ENCODE measurements at regions not wholly inside any gene's neighbourhood (a gene's known extent, or its start where the extent isn't known, plus 50 kb on each side); places are given as distances from the start of the nearest gene placed in this dataset.

GRCh38 chr11:119894916-119895315, 165.9 kb upstream of the NECTIN1 start:
- ChIA-PET CTCF (no interaction called here), SMC1A (ENCODE audit: uncharacterized antibody, unreplicated experiment) (interaction anchor here (1.4 kb wide), 1 partner anchor 12 kb away, joined by 4 read pairs; no protein-coding TSS in a partner anchor), RAD21 (ENCODE audit: unreplicated experiment) (no interaction called here), POLR2A (no interaction called here)
- Histone ChIP-seq H3K9me3 (replicated peaks; ENCODE audit: control insufficient read depth, insufficient read depth, low read length) (no peaks in the 10 kb centered on the region), H3K9ac (ENCODE audit: control insufficient read depth, insufficient read depth, low read length) (no peak overlapping the region), H3K4me1 (ENCODE audit: control insufficient read depth, insufficient read depth, low read length) (peaks cover 6% of the 10 kb centered on the region; the same call in 1 of the 2 replicates), H3K79me2 (ENCODE audit: control insufficient read depth, insufficient read depth, low read length) (no peaks in the 10 kb centered on the region), H3K4me3 (no peak overlapping the region), H4K20me1 (ENCODE audit: control insufficient read depth, insufficient read depth) (no peaks in the 10 kb centered on the region), H2AFZ (ENCODE audit: control insufficient read depth, low read depth, low read length) (no peak overlapping the region), H3K4me2 (ENCODE audit: control insufficient read depth, insufficient read depth) (no peak overlapping the region), H3K27ac (ENCODE audit: control insufficient read depth, insufficient read depth) (no peak overlapping the region), H3K36me3 (ENCODE audit: control insufficient read depth in 2 of 2, insufficient read depth in 2 of 2, low read length in 1 of 2) (no peaks in the 10 kb centered on the region), H3K27me3 (replicated peaks in 1 of 2; ENCODE audit: control insufficient read depth in 2 of 2, insufficient read depth in 2 of 2, low read length in 1 of 2) (peaks cover 1 to 3% of the 10 kb centered on the region in 2 experiments; a peak in 3 of 4 replicates)
- no peak for DNase-seq (ENCODE audit: low read depth, low spot score)
- no TSS peak for BruUV-seq (replicated peaks)
- FAIRE-seq, result no peak
- ATAC-seq, result no peak
- in situ Hi-C loops (cut with MboI), result no loop called here
- no peak for TF ChIP-seq PBX3 (IDR thresholded peaks at IDR 0.05; ENCODE audit: insufficient replicate concordance, low read depth, low read length)
- WGBS (ENCODE audit: insufficient coverage, insufficient replicate concordance, low lambda C conversion rate, missing lambda C conversion rate), result 13% methylated on average over 4 of the region's 4 CpGs
- intact Hi-C loops (cut with micrococcal nuclease; ENCODE audit: unreplicated experiment), result no loop called here

- intact Hi-C loops (cut with micrococcal nuclease; ENCODE audit: unreplicated experiment) (no loop called here), in situ Hi-C loops (cut with MboI) (no loop called here)
- Histone ChIP-seq H3K4me2 (ENCODE audit: control insufficient read depth, insufficient read depth) (no peak overlapping the region), H3K36me3 (ENCODE audit: control insufficient read depth in 2 of 2, insufficient read depth in 2 of 2, low read length in 1 of 2) (no peaks in the 10 kb centered on the region), H4K20me1 (ENCODE audit: control insufficient read depth, insufficient read depth) (no peaks in the 10 kb centered on the region), H2AFZ (ENCODE audit: control insufficient read depth, low read depth, low read length) (no peak overlapping the region), H3K4me1 (ENCODE audit: control insufficient read depth, insufficient read depth, low read length) (peaks cover 6% of the 10 kb centered on the region; the same call in 1 of the 2 replicates), H3K9me3 (replicated peaks; ENCODE audit: control insufficient read depth, insufficient read depth, low read length) (no peaks in the 10 kb centered on the region), H3K27ac (ENCODE audit: control insufficient read depth, insufficient read depth) (no peak overlapping the region), H3K4me3 (no peak overlapping the region), H3K79me2 (ENCODE audit: control insufficient read depth, insufficient read depth, low read length) (no peaks in the 10 kb centered on the region), H3K27me3 (replicated peaks in 1 of 2; ENCODE audit: control insufficient read depth in 2 of 2, insufficient read depth in 2 of 2, low read length in 1 of 2) (peaks cover 1 to 3% of the 10 kb centered on the region in 2 experiments; a peak in 2 of 4 replicates), H3K9ac (ENCODE audit: control insufficient read depth, insufficient read depth, low read length) (no peak overlapping the region)
- FAIRE-seq (no peak), ATAC-seq (no peak), DNase-seq (ENCODE audit: low read depth, low spot score) (no peak)
- POLR2A ChIA-PET, result no interaction called here
- SMC1A ChIA-PET (ENCODE audit: uncharacterized antibody, unreplicated experiment), result no interaction called here
- CTCF ChIA-PET, result no interaction called here
- RAD21 ChIA-PET (ENCODE audit: unreplicated experiment), result no interaction called here
- WGBS (ENCODE audit: insufficient coverage, insufficient replicate concordance, low lambda C conversion rate, missing lambda C conversion rate), result 52% methylated on average over 16 of the region's 16 CpGs
- TF ChIP-seq BCL11A (IDR thresholded peaks at IDR 0.05; ENCODE audit: low read depth, low read length) (no peak), CHD4 (IDR thresholded peaks at IDR 0.05) (no peak), PML (IDR thresholded peaks at IDR 0.05; ENCODE audit: low read length) (no peak), SMAD5 (IDR thresholded peaks at IDR 0.05; ENCODE audit: low read depth) (no peak), RB1 (IDR thresholded peaks at IDR 0.05; ENCODE audit: borderline replicate concordance) (no peak), SP1 (IDR thresholded peaks at IDR 0.05; ENCODE audit: low read depth, low read length) (no peak), NFYA (IDR thresholded peaks at IDR 0.05; ENCODE audit: borderline replicate concordance, low read depth, low read length) (no peak), USF1 (IDR thresholded peaks at IDR 0.05; ENCODE audit: borderline replicate concordance, extremely low read length, insufficient read depth, low read depth, low read length) (no peak)
- BruUV-seq (replicated peaks), result no TSS peak
Observed at GRCh38 chr11:119892311-119892808, 163.4 kb upstream of the NECTIN1 start.
